AG09309 (cell line): ENCODE measurements at regions not wholly inside any gene's neighbourhood (a gene's known extent, or its start where the extent isn't known, plus 50 kb on each side); places are given as distances from the start of the nearest gene placed in this dataset.

ENCODE experiments used
- DNase-seq: peaks from one replicate; pipeline ENCODE4 v3.0.0-alpha.2; 2010; ENCODE audit warnings: low read depth
- H3K4me3 ChIP-seq: 2 replicates; pipeline ENCODE4 v1.5.1; 2011; ENCODE audit warnings: mild to moderate bottlenecking, low read depth, low read length, moderate library complexity; ENCODE audit not compliant: control insufficient read depth
- TF ChIP-seq, protein P1 (sequence below): IDR thresholded peaks from 2 replicates; pipeline ENCODE4 v1.5.1; 2011; ENCODE audit warnings: mild to moderate bottlenecking, low read depth, low read length, inconsistent platforms; ENCODE audit not compliant: insufficient read depth, control insufficient read depth; ENCODE audit errors: missing control alignments

DNA sequence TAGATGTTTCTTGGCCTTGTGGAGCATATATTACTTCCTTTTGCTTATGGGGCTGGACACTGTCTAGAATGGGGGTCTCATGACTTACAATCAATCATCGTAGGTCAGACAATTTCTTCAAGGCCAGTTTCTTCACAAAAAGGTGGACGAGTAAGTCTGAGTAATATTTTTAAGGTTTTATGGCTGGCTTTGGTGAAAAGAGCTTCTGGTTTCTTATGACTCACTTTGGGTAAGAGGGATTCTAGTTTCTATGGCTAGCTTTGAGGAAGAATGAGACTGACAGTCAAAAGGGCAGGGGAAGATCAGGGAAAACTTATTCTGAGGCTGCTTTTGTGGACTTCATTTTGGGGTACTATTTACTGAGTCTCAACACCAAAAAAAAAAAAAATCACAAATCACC is 2067.2 kb upstream of the C9orf72 start:
- TF ChIP-seq, protein P1, sequence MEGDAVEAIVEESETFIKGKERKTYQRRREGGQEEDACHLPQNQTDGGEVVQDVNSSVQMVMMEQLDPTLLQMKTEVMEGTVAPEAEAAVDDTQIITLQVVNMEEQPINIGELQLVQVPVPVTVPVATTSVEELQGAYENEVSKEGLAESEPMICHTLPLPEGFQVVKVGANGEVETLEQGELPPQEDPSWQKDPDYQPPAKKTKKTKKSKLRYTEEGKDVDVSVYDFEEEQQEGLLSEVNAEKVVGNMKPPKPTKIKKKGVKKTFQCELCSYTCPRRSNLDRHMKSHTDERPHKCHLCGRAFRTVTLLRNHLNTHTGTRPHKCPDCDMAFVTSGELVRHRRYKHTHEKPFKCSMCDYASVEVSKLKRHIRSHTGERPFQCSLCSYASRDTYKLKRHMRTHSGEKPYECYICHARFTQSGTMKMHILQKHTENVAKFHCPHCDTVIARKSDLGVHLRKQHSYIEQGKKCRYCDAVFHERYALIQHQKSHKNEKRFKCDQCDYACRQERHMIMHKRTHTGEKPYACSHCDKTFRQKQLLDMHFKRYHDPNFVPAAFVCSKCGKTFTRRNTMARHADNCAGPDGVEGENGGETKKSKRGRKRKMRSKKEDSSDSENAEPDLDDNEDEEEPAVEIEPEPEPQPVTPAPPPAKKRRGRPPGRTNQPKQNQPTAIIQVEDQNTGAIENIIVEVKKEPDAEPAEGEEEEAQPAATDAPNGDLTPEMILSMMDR, result no peak
- DNase-seq, result no peak
- no peak overlapping the region for H3K4me3 ChIP-seq

DNA sequence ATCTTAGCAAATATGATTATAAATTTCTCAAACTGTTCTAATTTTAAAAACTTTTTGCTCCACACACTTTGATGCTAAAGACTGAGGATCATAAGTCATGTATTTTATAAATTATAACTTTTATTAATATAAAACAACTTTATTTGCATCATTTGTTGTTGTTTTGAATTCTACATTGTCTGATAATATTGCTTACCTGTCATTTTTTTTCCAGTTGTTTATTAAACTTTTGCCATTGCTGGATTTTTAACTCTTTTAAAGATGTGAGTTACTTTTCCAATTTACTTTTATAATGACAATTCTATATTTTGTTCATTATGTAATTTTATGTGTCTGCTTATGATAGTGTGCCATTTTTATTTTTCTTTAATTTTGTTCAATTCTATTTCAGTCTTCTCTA is 2071.2 kb upstream of the C9orf72 start:
- H3K4me3 ChIP-seq, result no peak overlapping the region
- TF ChIP-seq, protein P1, result no peak
- DNase-seq, result no peak

DNA sequence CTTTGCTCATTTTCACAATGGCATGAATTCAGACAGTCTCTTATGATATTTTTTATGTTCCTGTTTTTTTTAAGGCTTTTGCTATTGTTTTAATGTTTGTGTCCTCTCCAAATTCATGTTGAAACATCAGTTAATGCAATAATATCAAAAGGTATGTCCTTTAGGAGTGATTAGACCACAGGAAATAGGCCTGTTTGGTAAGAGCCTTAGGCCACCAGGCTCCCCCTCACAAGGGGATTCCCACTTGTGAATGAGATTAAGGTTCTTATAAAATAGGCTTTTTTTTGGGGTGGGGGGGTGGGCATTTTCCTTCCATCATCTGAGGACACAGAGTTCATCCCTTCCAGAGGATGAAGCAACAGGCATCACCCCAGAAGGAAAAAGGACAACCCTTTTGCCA is 2074.2 kb upstream of the C9orf72 start:
- no peak for DNase-seq
- no peak overlapping the region for H3K4me3 ChIP-seq
- TF ChIP-seq, protein P1, result no peak

DNA sequence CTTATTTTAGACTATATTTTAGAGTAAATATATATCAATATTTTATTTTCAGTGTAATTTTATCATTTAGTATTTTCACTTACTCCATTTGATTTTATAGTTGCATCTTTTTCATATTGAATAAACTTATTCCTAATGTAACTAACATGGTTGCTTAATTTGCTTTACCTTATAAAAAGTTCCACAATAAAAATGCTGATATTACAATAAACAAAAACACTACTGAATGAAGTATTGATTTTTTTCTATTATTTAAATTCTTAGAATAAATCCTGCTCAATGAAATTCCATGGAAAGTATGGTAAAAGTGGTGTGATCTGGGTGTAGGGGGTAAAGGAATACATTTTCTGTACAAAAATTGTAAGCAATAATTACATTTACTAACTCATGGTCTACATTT is 2074.9 kb upstream of the C9orf72 start:
- DNase-seq, result no peak
- no peak overlapping the region for H3K4me3 ChIP-seq
- TF ChIP-seq, protein P1, result no peak

DNA sequence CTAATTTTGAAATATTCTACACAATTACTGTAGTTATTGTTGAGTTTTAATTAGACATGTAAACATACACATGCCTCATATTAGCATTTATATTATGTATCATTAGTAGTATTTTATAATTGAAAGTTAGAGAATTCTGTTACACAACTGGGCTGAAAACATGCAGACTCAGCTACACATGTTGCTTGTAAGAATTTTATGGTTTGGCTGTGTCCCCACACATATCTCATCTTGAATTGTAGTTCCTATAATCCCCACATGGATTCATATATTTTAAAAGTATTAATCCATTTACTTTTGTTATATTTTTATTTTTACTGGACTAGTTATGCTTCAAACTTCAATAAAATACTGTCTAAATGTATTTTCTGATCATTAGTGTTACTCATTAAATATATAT is 2075.3 kb upstream of the C9orf72 start:
- TF ChIP-seq, protein P1, result no peak

DNA sequence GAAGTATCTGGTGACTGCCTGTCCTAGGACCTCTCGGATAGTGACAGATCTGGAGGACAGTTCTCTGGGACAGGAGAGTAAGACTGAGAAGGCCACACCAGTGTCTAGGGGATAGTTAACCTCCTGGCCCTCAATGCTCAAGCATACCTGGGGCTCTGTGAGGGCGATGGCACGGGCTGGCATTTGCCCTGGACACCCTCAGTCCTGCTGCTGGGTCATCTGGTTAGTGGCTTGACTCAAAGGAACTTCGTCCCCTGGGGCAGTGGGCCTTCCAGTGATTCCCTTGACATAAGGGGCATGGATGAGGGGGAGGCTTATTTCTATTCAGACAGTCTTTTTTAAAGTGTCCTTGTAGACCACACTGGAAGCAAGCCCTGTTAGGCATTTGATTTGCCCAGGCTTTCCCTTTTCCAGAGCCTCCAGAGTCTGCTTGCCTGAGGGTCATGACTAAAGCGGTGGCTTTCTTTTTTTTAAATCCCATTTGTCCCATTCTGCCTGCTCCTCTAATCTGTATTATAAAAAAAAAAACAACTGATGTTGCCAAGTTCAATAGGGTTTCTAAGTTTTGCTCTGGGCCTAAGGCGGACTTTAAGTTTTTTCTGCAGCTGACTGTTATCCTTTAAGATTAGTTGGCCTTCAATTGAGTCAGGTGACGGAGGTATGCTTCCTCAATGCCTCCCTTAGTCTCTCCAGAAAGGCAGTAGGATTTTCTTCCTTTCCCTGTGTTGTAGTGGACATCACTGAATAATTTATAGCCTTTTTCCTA is 2083.5 kb upstream of the C9orf72 start:
- no peak for DNase-seq
- H3K4me3 ChIP-seq, result no peak overlapping the region
- TF ChIP-seq, protein P1, result no peak

More for the DNA sequence above, 2075.3 kb upstream of the C9orf72 start:
- no peak overlapping the region for H3K4me3 ChIP-seq
- DNase-seq, result no peak

DNA sequence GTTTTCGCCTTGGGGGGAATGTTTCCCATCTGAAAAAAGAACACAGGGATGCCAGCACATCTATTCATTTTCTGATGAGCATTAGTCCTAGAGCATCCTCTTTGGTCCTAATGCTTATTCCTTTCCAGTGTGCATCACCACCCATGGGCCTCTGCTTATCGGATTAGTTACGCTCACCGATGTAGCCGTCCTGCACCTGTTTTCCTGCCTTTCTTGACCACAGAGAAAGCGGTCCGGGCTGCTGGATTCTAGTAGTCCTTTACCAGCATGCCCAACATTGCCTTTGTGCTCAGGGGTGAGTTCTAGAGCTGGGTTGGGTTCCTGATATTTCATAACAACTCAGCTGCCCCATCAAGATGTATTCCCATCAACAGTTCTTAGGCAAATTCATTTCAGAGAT is 2084.5 kb upstream of the C9orf72 start:
- H3K4me3 ChIP-seq, result no peak overlapping the region
- DNase-seq, result no peak
- TF ChIP-seq, protein P1, result no peak
